ENCODE measurements at regions not wholly inside any gene's neighbourhood (a gene's known extent, or its start where the extent isn't known, plus 50 kb on each side); places are given as distances from the start of the nearest gene placed in this dataset.

DNA sequence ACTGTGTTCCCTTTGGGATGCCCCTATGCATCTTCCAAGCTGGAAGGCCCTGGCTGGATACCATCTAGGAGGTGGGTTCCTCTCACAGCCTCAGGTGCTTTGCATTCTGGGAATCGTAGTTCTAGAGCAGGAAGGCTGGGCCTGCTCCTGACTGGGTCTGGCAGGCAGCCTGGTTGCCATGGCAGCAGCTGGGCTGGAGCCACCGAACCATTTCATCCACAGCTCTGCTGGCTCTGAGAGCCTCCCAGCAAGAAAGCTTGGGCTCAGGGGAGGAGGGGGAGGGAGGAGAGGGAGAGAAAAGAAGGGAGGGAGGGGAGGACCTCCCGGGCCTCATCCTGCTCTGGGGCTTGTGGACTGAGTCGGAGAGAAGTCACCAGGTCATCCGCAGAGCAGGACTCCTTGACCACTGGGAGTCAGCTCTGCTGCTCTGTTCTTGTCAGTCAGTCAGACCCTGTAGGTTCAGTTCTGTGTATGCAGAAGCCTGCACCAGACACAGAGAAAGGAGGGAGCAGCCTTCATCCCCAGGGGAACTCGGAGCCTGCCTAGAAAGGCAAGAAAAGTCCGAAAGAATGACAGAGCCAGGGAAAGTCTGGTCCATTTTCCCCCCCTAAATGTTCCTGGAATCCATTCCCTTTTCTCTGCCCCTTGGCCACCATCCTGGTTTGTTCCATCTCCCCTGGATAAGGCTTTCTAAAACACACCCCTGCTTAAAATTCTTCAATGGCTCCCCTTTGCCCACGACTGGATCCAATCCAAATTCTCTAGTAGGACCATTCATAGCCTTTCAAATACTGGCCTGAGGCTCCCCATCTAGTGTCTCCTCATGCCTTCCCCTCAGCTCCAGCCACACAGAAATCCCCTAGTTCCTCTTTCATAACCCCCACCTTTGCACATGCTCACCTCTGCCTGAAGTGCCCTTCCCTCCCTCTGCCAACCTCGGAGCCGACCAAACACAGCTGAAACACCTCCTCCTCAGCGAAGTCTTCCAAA, 65.4 kb upstream of the ARAP3 start:
- no peak overlapping the region for H3K4me3 ChIP-seq (ENCODE audit: low read depth, low read length)
- TF ChIP-seq, protein P1, sequence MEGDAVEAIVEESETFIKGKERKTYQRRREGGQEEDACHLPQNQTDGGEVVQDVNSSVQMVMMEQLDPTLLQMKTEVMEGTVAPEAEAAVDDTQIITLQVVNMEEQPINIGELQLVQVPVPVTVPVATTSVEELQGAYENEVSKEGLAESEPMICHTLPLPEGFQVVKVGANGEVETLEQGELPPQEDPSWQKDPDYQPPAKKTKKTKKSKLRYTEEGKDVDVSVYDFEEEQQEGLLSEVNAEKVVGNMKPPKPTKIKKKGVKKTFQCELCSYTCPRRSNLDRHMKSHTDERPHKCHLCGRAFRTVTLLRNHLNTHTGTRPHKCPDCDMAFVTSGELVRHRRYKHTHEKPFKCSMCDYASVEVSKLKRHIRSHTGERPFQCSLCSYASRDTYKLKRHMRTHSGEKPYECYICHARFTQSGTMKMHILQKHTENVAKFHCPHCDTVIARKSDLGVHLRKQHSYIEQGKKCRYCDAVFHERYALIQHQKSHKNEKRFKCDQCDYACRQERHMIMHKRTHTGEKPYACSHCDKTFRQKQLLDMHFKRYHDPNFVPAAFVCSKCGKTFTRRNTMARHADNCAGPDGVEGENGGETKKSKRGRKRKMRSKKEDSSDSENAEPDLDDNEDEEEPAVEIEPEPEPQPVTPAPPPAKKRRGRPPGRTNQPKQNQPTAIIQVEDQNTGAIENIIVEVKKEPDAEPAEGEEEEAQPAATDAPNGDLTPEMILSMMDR (IDR thresholded peaks at IDR 0.05; ENCODE audit: low read depth, low read length) = no peak
- in situ Hi-C loops (cut with HindIII; ENCODE audit: low sequenced_read_pairs) = no loop called here
- DNase-seq (ENCODE audit: low read depth, low spot score) = peak; percentile 33

DNA sequence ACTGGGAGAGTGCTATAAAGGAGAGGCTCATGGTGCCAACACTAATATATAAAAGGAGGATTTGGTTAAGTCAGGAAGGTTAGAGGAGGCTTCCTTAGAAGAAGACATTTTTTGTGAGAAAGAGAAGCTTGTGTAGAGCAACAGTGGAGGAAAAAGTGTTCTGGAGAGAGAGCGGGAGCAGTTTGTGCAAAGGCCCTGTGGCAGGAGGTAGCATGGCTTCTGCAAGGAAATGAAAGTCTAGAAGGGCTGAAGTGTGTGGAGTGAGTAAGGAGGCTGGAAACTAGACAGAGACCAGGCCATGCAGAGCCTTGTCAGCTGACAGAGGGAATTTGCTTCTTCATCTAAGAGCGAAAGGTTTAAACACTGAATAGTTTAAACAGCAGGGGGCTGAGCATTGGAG, 64.4 kb upstream of the ARAP3 start:
- TF ChIP-seq, protein P1 (IDR thresholded peaks at IDR 0.05; ENCODE audit: low read depth, low read length) = no peak
- DNase-seq (ENCODE audit: low read depth, low spot score) = no peak
- H3K4me3 ChIP-seq (ENCODE audit: low read depth, low read length) = no peak overlapping the region
- in situ Hi-C loops (cut with HindIII; ENCODE audit: low sequenced_read_pairs) = no loop called here

- in situ Hi-C loops (cut with HindIII; ENCODE audit: low sequenced_read_pairs) = no loop called here
- TF ChIP-seq, protein P1 (IDR thresholded peaks at IDR 0.05; ENCODE audit: low read depth, low read length) = no peak
Observed at GRCh38 chr5:141745390-141745789, 63.4 kb upstream of the ARAP3 start.

GRCh38 chr5:141743866-141744272, 61.8 kb upstream of the ARAP3 start:
- no peak overlapping the region for H3K4me3 ChIP-seq (ENCODE audit: low read depth, low read length)
- DNase-seq (ENCODE audit: low read depth, low spot score) = no peak
- TF ChIP-seq, protein P1 (IDR thresholded peaks at IDR 0.05; ENCODE audit: low read depth, low read length) = no peak
- in situ Hi-C loops (cut with HindIII; ENCODE audit: low sequenced_read_pairs) = no loop called here

More at GRCh38 chr5:141745390-141745789, 63.4 kb upstream of the ARAP3 start:
- no peak overlapping the region for H3K4me3 ChIP-seq (ENCODE audit: low read depth, low read length)
- no peak for DNase-seq (ENCODE audit: low read depth, low spot score)

- no peak overlapping the region for H3K4me3 ChIP-seq (ENCODE audit: low read depth, low read length)
- TF ChIP-seq, protein P1 (IDR thresholded peaks at IDR 0.05; ENCODE audit: low read depth, low read length) = no peak
- in situ Hi-C loops (cut with HindIII; ENCODE audit: low sequenced_read_pairs) = no loop called here
- peak; percentile 27 for DNase-seq (ENCODE audit: low read depth, low spot score)
Observed at GRCh38 chr5:141742866-141743851, 61.1 kb upstream of the ARAP3 start.

DNA sequence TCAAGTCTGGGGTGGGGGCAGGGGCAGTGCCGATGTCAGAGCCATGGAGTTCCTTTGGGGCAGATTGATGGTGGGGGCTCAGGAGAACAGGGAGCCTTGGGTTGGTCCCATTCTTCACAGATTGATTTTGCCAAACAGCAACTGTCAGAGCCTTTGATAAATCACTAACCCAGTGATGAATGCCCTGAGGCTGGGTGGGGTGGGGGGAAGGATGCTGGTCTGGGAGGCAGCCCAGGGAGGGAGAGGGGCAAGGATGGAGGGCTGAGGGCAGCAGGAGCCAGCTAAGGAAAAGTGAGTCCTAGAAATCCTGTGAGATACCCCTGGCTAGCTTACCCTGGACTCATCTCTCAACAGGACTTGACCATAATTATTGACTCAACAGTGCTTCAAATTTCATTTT, 60.1 kb upstream of the ARAP3 start:
- no peak overlapping the region for H3K4me3 ChIP-seq (ENCODE audit: low read depth, low read length)
- no peak for DNase-seq (ENCODE audit: low read depth, low spot score)
- TF ChIP-seq, protein P1 (IDR thresholded peaks at IDR 0.05; ENCODE audit: low read depth, low read length) = no peak
- in situ Hi-C loops (cut with HindIII; ENCODE audit: low sequenced_read_pairs) = no loop called here

All from astrocyte of the spinal cord (primary cell).